ENCODE measurements at regions not wholly inside any gene's neighbourhood (a gene's known extent, or its start where the extent isn't known, plus 50 kb on each side); places are given as distances from the start of the nearest gene placed in this dataset.
A peak's percentile ranks its signal among the peaks of the same experiment; 100 is the strongest.
"Not testable (repeated sequence)": the region's sequence is repeated elsewhere in the genome, so short reads cannot be mapped to it uniquely, and the experiment has no call there.

GRCh38 chr6:167709776-167710336 is 116.9 kb upstream of the AFDN start:
- DNase-seq (ENCODE audit: low spot score) = not testable (repeated sequence)

GRCh38 chr6:167710363-167710920 is 116.3 kb upstream of the AFDN start:
- no peak for DNase-seq (ENCODE audit: low spot score)

DNA sequence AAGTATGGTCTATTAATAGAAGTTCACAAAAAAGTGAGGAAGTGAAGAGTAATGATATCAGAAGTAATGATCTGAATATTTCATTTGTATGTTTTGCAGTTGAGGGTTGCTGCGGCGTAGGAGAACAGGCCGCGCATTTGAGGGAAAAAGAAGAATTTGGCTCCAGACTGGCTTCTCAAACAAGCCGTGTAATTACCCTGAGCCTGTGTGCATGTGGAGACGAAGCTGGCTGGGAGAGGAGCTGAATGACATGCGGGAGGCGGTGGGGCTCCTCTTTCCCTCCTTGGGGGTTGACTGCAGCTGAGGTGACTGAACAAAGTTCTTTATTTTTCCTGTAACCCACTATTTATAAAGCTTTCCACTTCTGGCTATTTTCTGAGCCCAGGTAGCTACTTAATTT is 115.5 kb upstream of the AFDN start:
- DNase-seq (ENCODE audit: low spot score) = no peak

DNA sequence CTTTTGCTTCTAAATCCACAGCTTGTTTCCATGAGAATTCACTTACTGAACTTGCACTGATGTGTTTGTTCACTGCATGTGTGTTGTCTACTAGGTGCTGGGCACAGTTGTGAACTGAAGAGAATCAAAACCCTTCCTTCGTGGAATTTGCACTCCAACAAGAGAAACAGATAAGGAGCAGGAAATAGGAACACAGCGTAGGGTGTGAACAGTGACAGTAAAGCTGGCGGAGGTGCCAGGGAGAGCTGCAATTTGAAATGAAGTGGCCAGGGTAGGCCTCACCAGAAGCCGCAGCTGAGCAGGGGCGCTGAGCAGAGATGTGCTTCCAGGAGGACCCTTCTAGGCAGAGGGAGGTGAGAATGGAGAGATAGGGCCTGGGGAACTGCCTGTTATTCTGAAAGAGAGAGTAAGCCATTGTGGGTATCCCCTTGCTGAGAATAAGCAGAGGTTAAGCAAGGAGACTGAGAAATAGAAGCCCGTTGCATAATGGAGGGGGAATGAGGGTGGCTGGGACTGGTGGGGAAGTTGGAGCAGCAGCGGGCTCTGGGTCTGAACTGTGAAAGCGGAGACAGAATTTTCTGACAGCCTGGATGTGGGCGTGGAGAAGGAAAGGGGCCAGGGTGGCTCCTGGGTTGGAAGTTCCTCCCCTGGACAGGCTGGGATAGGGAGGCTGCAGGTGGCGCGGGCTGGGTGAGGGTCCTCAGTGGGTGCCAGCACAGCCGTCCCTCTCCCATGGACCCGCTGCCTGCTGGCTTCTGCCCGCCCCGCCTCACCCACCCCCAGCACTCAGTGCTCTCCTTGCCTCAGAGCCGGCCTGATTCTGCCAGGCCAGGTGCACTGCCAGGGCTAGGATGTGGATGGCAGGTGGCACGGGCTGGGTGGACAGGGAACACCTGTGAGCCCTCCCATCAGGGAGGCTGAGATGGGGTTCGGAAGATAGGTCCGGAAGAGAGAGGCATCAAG is 114.7 kb upstream of the AFDN start:
- no peak for DNase-seq (ENCODE audit: low spot score)

DNA sequence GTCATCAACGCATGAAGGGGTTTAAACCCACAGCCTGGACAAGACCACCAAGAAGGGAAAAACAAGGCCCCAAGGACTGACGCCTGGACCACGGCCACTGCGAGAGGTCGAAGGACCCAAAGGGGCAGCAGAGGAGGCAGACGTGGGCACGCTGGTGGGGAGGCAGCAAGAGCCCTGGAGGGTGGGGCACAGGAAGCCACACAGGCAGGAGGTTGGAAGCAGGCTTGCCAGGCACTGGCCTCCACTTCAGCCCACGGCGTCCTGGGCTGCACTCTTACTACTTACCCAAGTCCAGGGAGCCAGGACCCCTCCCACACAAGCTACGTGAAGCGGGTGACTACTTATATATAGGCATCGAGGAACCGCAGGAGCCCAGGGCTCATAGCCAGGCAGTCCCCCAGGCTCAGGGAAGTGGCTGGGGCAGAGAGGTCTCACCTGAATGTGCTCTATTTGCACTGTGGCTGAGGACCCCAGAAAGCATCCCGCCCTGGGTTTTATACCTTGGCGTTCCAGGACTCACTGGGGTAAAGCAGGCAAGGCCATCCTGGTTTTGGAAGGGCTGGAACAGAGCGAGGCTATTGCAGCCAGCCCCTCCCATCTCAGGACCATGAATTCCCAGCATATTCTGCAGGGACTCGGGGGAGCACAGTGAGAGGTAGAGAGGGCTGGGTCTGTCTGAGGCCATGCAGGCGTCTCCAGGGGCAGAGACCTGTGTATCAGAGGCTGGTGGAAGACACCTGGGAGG is 113.8 kb upstream of the AFDN start:
- no peak for DNase-seq (ENCODE audit: low spot score)

DNA sequence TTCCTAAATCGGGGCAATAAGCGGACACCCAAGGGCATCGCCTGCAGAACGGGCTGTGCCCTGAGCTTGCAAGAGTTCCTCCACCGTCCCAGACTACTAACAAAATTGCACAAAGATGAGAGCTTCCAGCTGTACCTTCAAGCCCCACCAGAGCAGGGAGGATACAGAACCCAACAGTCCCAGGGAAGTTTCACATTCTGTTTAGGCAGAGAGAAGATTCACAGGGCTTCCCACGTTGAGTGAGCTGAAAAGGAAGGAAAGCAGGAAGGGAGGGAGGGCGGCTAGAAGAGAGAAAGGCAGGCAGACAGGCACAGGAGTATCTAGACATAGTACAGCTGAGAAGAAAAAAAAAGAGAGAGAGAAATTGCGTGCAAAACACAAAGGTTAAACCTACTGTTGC is 112.6 kb upstream of the AFDN start:
- DNase-seq (ENCODE audit: low spot score) = no peak

DNA sequence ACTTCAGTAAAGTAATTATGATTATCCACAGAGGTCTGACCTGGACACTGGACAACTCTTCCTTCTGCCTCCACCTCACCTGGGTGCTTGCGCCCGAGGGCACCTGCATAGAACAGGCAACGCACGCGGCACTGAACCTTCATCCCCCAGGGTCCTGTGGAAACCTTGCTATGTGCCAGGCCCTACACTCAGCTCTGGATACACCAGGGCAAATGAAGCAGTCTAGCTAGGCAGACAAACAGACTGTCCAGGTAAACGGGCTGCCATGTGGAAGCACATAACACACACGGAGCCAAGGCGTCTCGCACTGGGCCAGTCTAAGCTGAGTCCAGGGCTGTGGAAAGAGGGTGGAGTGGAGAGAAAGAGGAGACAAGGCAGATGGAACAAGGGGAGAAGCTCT is 109.3 kb upstream of the AFDN start:
- no peak for DNase-seq (ENCODE audit: low spot score)

- DNase-seq (ENCODE audit: low spot score) = no peak
Measured at GRCh38 chr6:167717867-167718266, 108.8 kb upstream of the AFDN start.

- no peak for DNase-seq (ENCODE audit: low spot score)
Measured at GRCh38 chr6:167719920-167720319, 106.8 kb upstream of the AFDN start.

DNA sequence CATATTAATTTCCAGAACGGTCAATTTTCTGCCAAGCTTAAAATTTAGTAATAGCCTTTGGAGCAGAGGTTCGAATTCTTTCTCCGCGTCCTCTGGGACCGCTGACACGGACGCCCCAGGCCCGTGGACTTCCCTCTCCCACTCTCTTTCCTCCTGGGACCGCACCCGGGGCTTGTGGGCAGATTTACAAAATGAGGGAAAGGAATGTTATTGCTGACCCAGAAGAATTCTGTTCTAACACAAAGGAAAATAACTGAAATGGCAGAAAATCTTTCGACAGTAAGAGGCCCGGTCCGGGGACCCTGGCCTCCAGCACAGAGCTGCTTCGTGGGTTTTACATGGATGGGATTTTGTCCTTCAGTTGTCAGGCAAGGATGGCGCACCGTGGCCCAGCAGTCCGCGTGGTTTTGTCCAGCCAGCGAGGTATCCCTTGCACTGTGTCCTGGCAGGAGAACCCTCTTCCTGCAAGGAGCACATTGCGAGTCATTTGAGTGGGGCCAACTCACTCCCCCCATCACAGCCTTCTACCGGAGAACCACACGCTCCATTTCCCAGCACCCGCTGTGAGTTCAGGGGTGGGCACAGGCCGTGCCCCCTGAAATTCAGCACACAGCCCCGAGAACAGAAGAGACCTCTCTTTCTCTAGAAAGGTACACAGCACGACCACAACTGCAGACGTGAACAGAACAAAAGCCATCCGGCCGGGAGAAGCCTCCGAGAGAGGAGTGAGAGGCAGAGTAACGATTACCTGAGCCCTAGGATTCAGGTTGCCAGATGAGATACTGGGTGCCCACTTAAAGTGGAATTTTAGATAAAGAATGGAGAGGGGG is 106.0 kb upstream of the AFDN start:
- no peak for DNase-seq (ENCODE audit: low spot score)

- no peak for DNase-seq (ENCODE audit: low spot score)
Measured at GRCh38 chr6:167721291-167721690, 105.4 kb upstream of the AFDN start.

GRCh38 chr6:167722634-167723309 is 103.9 kb upstream of the AFDN start:
- DNase-seq (ENCODE audit: low spot score) = no peak

DNA sequence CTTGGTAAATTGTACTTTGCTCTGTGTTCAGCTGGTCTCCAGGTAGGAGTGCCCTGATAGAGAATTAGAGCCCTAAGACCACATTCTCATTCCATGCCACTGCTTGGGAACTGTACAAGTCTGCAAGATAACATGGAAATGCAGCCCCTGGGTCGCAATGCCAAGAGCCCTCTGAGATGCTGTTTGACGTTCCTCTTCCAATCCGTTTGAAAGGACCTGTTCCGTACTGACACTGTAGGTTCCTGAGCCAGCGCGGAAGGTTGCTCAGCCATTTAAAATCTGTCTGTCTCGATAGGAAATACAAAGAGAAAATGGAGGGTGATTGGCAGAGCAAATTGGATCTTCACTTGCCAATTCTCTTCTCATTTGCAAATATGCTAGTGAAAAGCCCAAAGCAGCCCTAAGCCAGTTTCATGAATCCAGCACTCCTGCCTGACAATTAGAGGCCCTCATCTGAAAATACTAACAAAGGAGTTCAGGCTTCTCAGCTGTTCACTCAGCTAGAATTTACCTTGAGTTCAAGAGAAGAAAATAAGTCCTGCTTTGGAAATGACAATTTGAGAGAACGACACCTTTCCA is 100.6 kb upstream of the AFDN start:
- no peak for DNase-seq (ENCODE audit: low spot score)

- no peak for DNase-seq (ENCODE audit: low spot score)
Measured at GRCh38 chr6:167730441-167730840, 96.3 kb upstream of the AFDN start.

DNA sequence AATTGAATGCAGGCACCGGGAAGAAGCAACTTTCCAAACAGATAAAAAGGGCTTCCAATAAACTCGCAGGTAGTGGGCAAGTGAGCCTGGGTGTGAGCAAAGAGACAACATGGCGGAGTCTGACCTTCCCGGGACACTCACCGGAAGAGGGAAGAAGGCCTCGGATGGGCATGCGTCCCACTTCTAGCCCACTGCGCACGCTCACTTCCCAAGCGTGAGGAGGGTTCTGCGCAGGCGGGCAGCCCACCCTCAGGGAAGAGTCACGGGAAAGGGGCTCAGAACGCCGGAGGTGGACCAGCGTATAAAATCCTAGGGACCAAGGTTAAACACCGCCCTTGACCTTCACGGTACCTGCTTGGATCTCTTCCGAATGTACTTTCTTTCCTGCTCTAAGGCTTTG is 95.5 kb upstream of the AFDN start:
- DNase-seq (ENCODE audit: low spot score) = no peak

- peak; percentile 15 for DNase-seq (ENCODE audit: low spot score)
Measured at GRCh38 chr6:167731731-167732422, 94.8 kb upstream of the AFDN start.

- DNase-seq (ENCODE audit: low spot score) = peak; percentile 21
Measured at GRCh38 chr6:167733740-167734661, 92.7 kb upstream of the AFDN start.

- no peak for DNase-seq (ENCODE audit: low spot score)
Measured at GRCh38 chr6:167734662-167735083, 92.0 kb upstream of the AFDN start.

All from putamen (tissue), 1 donor.